ENCODE measurements at regions not wholly inside any gene's neighbourhood (a gene's known extent, or its start where the extent isn't known, plus 50 kb on each side); places are given as distances from the start of the nearest gene placed in this dataset.

- DNase-seq = no peak
Measured at GRCh38 chrX:155679715-155680114, 67.0 kb upstream of the TMLHE start.

DNA sequence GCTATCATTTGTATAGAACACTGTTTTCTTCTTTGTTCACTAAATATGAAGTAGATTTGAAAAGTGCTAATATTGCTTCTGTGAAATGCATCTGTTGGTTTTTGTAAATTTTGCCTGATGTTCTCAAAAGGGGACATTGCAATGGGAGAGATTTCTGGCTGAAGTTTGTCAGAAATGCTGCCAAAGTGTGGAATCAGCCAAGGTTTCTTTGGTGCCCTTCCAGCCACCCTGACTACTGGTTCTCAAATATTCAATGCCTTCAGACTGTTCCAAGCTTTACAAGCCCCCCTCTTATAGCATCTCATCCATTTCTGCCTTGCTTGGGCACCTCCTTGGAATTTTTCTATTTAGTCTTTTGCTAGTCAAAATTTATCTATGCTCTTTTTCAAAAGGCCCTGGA lies 60.6 kb upstream of the TMLHE start:
- no peak for DNase-seq

GRCh38 chrX:155666741-155667140 lies 54.0 kb upstream of the TMLHE start:
- DNase-seq = no peak

Measured in NCI-H774 (cell line).